IMR-90 (cell line): ENCODE measurements at regions not wholly inside any gene's neighbourhood (a gene's known extent, or its start where the extent isn't known, plus 50 kb on each side); places are given as distances from the start of the nearest gene placed in this dataset.

ENCODE experiments used
- ATAC-seq: fragments of 200-7000 bp; cut with Tn5 transposase; 2 replicates; pipeline ENCODE4 v1.9.1; 2020; ENCODE audit warnings: low read depth, mild to moderate bottlenecking, moderate library complexity
- BruUV-seq: library from RNA; stranded (reverse); fragments of 400-500 nt; replicated peaks from 2 replicates; lab custom pipeline; 2021; lab: Mats Ljungman, UMichigan
- CTCF ChIA-PET: fragments of 300-600 bp; formaldehyde crosslinking; extraction: SDS; loops from one replicate; lab custom pipeline; 2021; ENCODE audit warnings: antibody characterized with exemption; lab: Yijun Ruan, JAX
- POLR2A ChIA-PET: fragments of 300-600 bp; sonication (Branson Sonifier 250); formaldehyde crosslinking; loops from one replicate; lab custom pipeline; 2022; ENCODE audit warnings: antibody characterized with exemption; ENCODE audit not compliant: unreplicated experiment; lab: Charles Lee
- DNase-seq: peaks from one replicate; pipeline ENCODE4 v3.0.0; 2013
- H2AFZ ChIP-seq: replicated peaks from 2 replicates; pipeline ENCODE3; 2013; ENCODE audit warnings: low read length, mild to moderate bottlenecking; ENCODE audit not compliant: poor library complexity
- H2AK5ac ChIP-seq: 2 replicates; pipeline ENCODE4 v1.6.1; 2013; ENCODE audit warnings: low read depth, low read length, inconsistent platforms
- H2AK9ac ChIP-seq: replicated peaks from 2 replicates; pipeline ENCODE3; 2013; ENCODE audit warnings: mild to moderate bottlenecking, low read depth, low read length, moderate library complexity; ENCODE audit not compliant: poor library complexity
- H2BK120ac ChIP-seq: 2 replicates; pipeline ENCODE4 v1.6.1; 2013; ENCODE audit warnings: low read depth, low read length, inconsistent platforms
- H2BK15ac ChIP-seq: 3 replicates; pipeline ENCODE4 v1.6.1; 2013; ENCODE audit warnings: low read depth, low read length, inconsistent platforms
- H2BK20ac ChIP-seq: 2 replicates; pipeline ENCODE4 v1.6.1; 2013; ENCODE audit warnings: low read depth, mild to moderate bottlenecking, inconsistent platforms, low read length, moderate library complexity
- H2BK5ac ChIP-seq: 2 replicates; pipeline ENCODE4 v1.6.1; 2013; ENCODE audit warnings: mild to moderate bottlenecking, low read depth, low read length, inconsistent platforms; ENCODE audit not compliant: poor library complexity, severe bottlenecking
- H3K14ac ChIP-seq: replicated peaks from 2 replicates; pipeline ENCODE4 v1.6.1; 2013; ENCODE audit warnings: low read depth, low read length, inconsistent platforms
- H3K18ac ChIP-seq: 2 replicates; pipeline ENCODE4 v1.6.1; 2013; ENCODE audit warnings: low read depth, low read length, control low read depth
- H3K23ac ChIP-seq: 2 replicates; pipeline ENCODE4 v1.6.1; 2013; ENCODE audit warnings: low read depth, low read length, inconsistent platforms
- H3K27ac ChIP-seq: 2 replicates; pipeline ENCODE4 v1.5.1; 2013; ENCODE audit warnings: mild to moderate bottlenecking, control low read depth, low read length; ENCODE audit not compliant: insufficient read depth
- H3K27me3 ChIP-seq: 2 replicates; pipeline ENCODE4 v1.6.1; 2013; ENCODE audit warnings: low read length; ENCODE audit not compliant: control insufficient read depth, insufficient read depth
- H3K36me3 ChIP-seq: 2 replicates; pipeline ENCODE4 v1.6.1; 2013; ENCODE audit warnings: low read length, mixed read lengths; ENCODE audit not compliant: control insufficient read depth, insufficient read depth
- H3K4ac ChIP-seq: 2 replicates; pipeline ENCODE4 v1.6.1; 2013; ENCODE audit warnings: low read depth, low read length, inconsistent platforms
- H3K4me1 ChIP-seq: 2 replicates; pipeline ENCODE4 v1.6.1; 2013; ENCODE audit warnings: low read length, mixed read lengths; ENCODE audit not compliant: control insufficient read depth, insufficient read depth
- H3K4me2 ChIP-seq: 2 replicates; pipeline ENCODE4 v1.6.1; 2013; ENCODE audit warnings: low read depth, mild to moderate bottlenecking, control low read depth, low read length, moderate library complexity
- H3K4me3 ChIP-seq: 2 replicates; pipeline ENCODE4 v1.5.1; 2013; ENCODE audit warnings: low read depth, mild to moderate bottlenecking, control low read depth, low read length, moderate library complexity; ENCODE audit not compliant: insufficient read depth
- H3K56ac ChIP-seq: 2 replicates; pipeline ENCODE4 v1.6.1; 2013; ENCODE audit warnings: low read length, inconsistent platforms; ENCODE audit not compliant: insufficient read depth; ENCODE audit errors: extremely low read depth
- H3K79me1 ChIP-seq, 2 experiments: 2 replicates each; pipeline ENCODE4 v1.6.1; 2013; ENCODE audit warnings: low read length in 2 of 2, inconsistent platforms in 1 of 2, low read depth in 1 of 2
- H3K9ac ChIP-seq: 2 replicates; pipeline ENCODE4 v1.6.1; 2013; ENCODE audit warnings: low read depth, low read length, control low read depth
- H3K9me1 ChIP-seq: 2 replicates; pipeline ENCODE4 v1.6.1; 2013; ENCODE audit warnings: low read length, inconsistent platforms; ENCODE audit not compliant: insufficient read depth
- H3K9me3 ChIP-seq: 2 replicates; pipeline ENCODE4 v1.6.1; 2013; ENCODE audit warnings: low read length; ENCODE audit not compliant: control insufficient read depth, insufficient read depth
- H4K20me1 ChIP-seq: 2 replicates; pipeline ENCODE4 v1.6.1; 2013; ENCODE audit warnings: low read length, inconsistent platforms; ENCODE audit not compliant: insufficient read depth
- H4K5ac ChIP-seq: 2 replicates; pipeline ENCODE4 v1.6.1; 2013; ENCODE audit warnings: mild to moderate bottlenecking, low read depth, low read length, control low read depth
- H4K8ac ChIP-seq, 2 experiments: 2 replicates each; pipeline ENCODE4 v1.6.1; 2013; ENCODE audit warnings: low read depth in 2 of 2, low read length in 2 of 2, control low read depth in 1 of 2, inconsistent platforms in 1 of 2
- H4K91ac ChIP-seq: 2 replicates; pipeline ENCODE4 v1.6.1; 2013; ENCODE audit warnings: low read depth, low read length, inconsistent platforms; ENCODE audit not compliant: insufficient read depth
- BHLHE40 ChIP-seq: fragments of 150-350 bp; IDR thresholded peaks from 2 replicates; pipeline ENCODE4 v1.6.1; 2016; ENCODE audit warnings: mild to moderate bottlenecking, low read depth, low read length
- NFE2L2 ChIP-seq: fragments of 150-350 bp; IDR thresholded peaks from 2 replicates; pipeline ENCODE4 v1.6.1; 2016; ENCODE audit warnings: low read depth, mild to moderate bottlenecking, low read length
- POLR2A ChIP-seq: IDR thresholded peaks from 2 replicates; pipeline ENCODE4 v1.6.1; 2012; ENCODE audit warnings: mild to moderate bottlenecking, low read depth, low read length
- RCOR1 ChIP-seq: IDR thresholded peaks from 2 replicates; pipeline ENCODE4 v1.6.1; 2012; ENCODE audit warnings: mild to moderate bottlenecking, low read length, improper control_type of control experiment; ENCODE audit not compliant: insufficient replicate concordance
- SMC3 ChIP-seq: fragments of 150-350 bp; IDR thresholded peaks from 2 replicates; pipeline ENCODE4 v1.6.1; 2016; ENCODE audit warnings: low read depth, mild to moderate bottlenecking, antibody characterized with exemption, low read length, moderate library complexity
- dilution Hi-C: fragments of 300-500 bp; cut with HindIII; formaldehyde crosslinking; loops from one replicate; pipeline ENCODE4 v1.14.3; 2018; ENCODE audit warnings: low sequenced_read_pairs; ENCODE audit not compliant: unreplicated experiment
- in situ Hi-C: fragments of 300-500 bp; cut with MboI; formaldehyde crosslinking; loops from 3 replicates; pipeline ENCODE4 v1.14.3; 2019; ENCODE audit warnings: low sequenced_read_pairs, inconsistent platforms, mixed read lengths
- intact Hi-C: fragments of 100-400 bp; cut with micrococcal nuclease; formaldehyde crosslinking; loops from 2 replicates; pipeline ENCODE4 v1.10.0; 2022
- TF ChIP-seq, protein P1 (sequence below): fragments of 150-350 bp; IDR thresholded peaks from 2 replicates; pipeline ENCODE4 v1.6.1; 2017; ENCODE audit warnings: mild to moderate bottlenecking, antibody characterized with exemption, low read length, low read depth

DNA sequence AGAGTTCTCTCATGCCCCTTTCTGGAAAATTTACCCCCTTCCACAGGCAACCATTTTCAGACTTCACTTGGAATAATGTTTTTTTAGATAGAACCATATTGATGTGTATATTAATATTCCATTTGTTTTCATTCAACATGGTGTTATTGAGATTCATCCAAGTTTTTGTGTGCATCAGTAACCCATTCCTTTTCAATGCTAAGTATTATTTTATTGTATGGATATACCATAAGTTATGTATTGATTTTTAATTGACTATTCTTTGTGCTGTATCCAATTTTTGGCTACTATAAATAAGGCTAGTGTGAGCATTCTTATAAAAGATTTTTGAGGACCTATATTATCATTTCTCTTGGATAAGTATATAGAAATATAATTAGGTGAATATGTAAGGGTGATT is 1025.7 kb downstream of the GRM8 start:
- no peak overlapping the region for H3K4me3 ChIP-seq
- dilution Hi-C loops: no loop called here

More for the DNA sequence above, 1025.7 kb downstream of the GRM8 start:
- ATAC-seq (no peak), DNase-seq (no peak)
- no peak overlapping the region for H3K27ac ChIP-seq
- no peak overlapping the region for H3K4me2 ChIP-seq
- CTCF ChIA-PET: no interaction called here
- H4K91ac ChIP-seq: no peak overlapping the region
- H2BK120ac ChIP-seq: no peak overlapping the region
- H3K79me1 ChIP-seq: no peaks in the 10 kb centered on the region
- H2BK5ac ChIP-seq: no peak overlapping the region
- H4K5ac ChIP-seq: no peak overlapping the region
- H4K20me1 ChIP-seq: no peaks in the 10 kb centered on the region
- H2BK20ac ChIP-seq: no peak overlapping the region
- no peak overlapping the region for H2AK5ac ChIP-seq
- no peak overlapping the region for H3K23ac ChIP-seq
- TF ChIP-seq BHLHE40: no peak
- no peak for TF ChIP-seq SMC3
- no peak for TF ChIP-seq RCOR1
- TF ChIP-seq, protein P1, sequence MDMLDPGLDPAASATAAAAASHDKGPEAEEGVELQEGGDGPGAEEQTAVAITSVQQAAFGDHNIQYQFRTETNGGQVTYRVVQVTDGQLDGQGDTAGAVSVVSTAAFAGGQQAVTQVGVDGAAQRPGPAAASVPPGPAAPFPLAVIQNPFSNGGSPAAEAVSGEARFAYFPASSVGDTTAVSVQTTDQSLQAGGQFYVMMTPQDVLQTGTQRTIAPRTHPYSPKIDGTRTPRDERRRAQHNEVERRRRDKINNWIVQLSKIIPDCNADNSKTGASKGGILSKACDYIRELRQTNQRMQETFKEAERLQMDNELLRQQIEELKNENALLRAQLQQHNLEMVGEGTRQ: no peak
- TF ChIP-seq NFE2L2: no peak
- TF ChIP-seq POLR2A: no peak
- no peak overlapping the region for H2BK15ac ChIP-seq
- H4K8ac ChIP-seq: no peak overlapping the region
- H3K27me3 ChIP-seq: no peaks in the 10 kb centered on the region
- H2AFZ ChIP-seq: no peak overlapping the region
- H3K4ac ChIP-seq: no peak overlapping the region
- intact Hi-C loops (no loop called here), in situ Hi-C loops (no loop called here)
- no TSS peak for BruUV-seq
- no peak overlapping the region for H2AK9ac ChIP-seq
- H3K4me1 ChIP-seq: no peaks in the 10 kb centered on the region
- H3K14ac ChIP-seq: no peak overlapping the region
- peaks cover 13% of the 10 kb centered on the region for H3K9me3 ChIP-seq
- no peak overlapping the region for H3K9ac ChIP-seq
- POLR2A ChIA-PET: no interaction called here
- H3K18ac ChIP-seq: no peak overlapping the region
- no peak overlapping the region for H3K56ac ChIP-seq
- no peaks in the 10 kb centered on the region for H3K36me3 ChIP-seq
- H3K9me1 ChIP-seq: no peaks in the 10 kb centered on the region
